DOHH2 (cell line): ENCODE measurements at regions not wholly inside any gene's neighbourhood (a gene's known extent, or its start where the extent isn't known, plus 50 kb on each side); places are given as distances from the start of the nearest gene placed in this dataset.

Experiments
- CTCF ChIP-seq: fragments of 200-600 bp; sonication (generic); IDR thresholded peaks from one replicate; pipeline ENCODE4 v1.5.1; 2014; ENCODE audit warnings: antibody characterized with exemption, mild to moderate bottlenecking, low read depth, low read length; ENCODE audit not compliant: poor library complexity, severe bottlenecking
- EZH2phosphoT487 ChIP-seq: fragments of 200-600 bp; sonication (generic); IDR thresholded peaks from 2 replicates; pipeline ENCODE4 v1.6.1; 2017; ENCODE audit warnings: borderline replicate concordance, mild to moderate bottlenecking, antibody characterized with exemption, low read length, moderate library complexity, mixed read lengths

DNA sequence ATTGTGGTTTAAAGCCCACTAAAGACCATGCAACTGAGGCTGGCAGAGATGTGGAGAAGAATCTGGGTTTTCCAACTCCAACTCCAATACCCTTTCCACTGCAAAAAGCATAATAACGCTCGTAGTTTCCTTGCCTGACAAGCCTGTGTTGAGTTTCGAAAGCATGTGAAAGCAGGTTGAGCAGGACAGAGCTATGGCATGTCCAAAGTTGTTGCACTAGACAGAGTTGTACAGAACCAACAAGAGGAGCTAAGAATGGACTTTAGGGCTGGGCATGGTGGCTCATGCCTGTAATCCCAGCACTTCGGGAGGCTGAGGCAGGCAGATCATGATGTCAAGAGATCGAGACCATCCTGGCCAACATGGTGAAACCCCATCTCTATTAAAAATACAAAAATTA lies 572.0 kb upstream of the TBX3 start:
- TF ChIP-seq CTCF, result no peak
- no peak for TF ChIP-seq EZH2phosphoT487
